ENCODE measurements at regions not wholly inside any gene's neighbourhood (a gene's known extent, or its start where the extent isn't known, plus 50 kb on each side); places are given as distances from the start of the nearest gene placed in this dataset.

DNA sequence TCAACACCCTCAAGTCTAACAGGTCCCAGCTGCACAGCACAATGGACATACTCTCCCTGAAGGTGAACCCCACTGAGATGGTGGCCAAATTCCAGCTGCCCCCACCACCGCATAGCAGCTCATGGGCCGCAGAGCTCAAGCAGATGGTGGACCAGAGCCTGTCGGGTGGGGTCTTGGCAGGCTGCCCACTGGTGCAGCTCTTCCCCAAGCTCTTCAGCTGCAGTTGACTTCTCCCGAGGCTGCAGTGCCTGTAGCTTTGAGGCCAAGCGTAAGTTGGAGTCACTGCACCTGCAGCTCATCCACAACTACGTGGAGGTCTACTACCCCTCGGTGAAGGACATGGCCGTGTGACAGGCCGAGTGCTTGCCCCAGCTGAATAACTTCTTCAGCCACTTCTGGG lies 56.6 kb upstream of the SPTLC1 start:
- no peaks in the 10 kb centered on the region for H3K36me3 ChIP-seq (ENCODE audit: insufficient read depth, low read length, poor library complexity, severe bottlenecking)
- BruUV-seq (replicated peaks) = no TSS peak
- no peak overlapping the region for H3K27ac ChIP-seq (ENCODE audit: low read depth, low read length, poor library complexity, severe bottlenecking)
- intact Hi-C loops (cut with micrococcal nuclease; ENCODE audit: unreplicated experiment) = no loop called here
- no peaks in the 10 kb centered on the region for H3K9me3 ChIP-seq (ENCODE audit: low read depth, low read length, poor library complexity, severe bottlenecking)
- DNase-seq (ENCODE audit: low spot score) = no peak
- ChIA-PET CTCF (interaction anchor here (1.4 kb wide), 1 partner anchor 33 kb away, joined by 6 read pairs; no protein-coding TSS in a partner anchor), POLR2A (ENCODE audit: low non-redundant PET) (no interaction called here)
- no peak for TF ChIP-seq EZH2 (IDR thresholded peaks at IDR 0.05; ENCODE audit: borderline replicate concordance, low read depth, low read length, poor library complexity, severe bottlenecking)
- TF ChIP-seq, protein P1, sequence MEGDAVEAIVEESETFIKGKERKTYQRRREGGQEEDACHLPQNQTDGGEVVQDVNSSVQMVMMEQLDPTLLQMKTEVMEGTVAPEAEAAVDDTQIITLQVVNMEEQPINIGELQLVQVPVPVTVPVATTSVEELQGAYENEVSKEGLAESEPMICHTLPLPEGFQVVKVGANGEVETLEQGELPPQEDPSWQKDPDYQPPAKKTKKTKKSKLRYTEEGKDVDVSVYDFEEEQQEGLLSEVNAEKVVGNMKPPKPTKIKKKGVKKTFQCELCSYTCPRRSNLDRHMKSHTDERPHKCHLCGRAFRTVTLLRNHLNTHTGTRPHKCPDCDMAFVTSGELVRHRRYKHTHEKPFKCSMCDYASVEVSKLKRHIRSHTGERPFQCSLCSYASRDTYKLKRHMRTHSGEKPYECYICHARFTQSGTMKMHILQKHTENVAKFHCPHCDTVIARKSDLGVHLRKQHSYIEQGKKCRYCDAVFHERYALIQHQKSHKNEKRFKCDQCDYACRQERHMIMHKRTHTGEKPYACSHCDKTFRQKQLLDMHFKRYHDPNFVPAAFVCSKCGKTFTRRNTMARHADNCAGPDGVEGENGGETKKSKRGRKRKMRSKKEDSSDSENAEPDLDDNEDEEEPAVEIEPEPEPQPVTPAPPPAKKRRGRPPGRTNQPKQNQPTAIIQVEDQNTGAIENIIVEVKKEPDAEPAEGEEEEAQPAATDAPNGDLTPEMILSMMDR (conservative IDR thresholded peaks at IDR 0.05; ENCODE audit: low read depth, low read length) = no peak
- no peaks in the 10 kb centered on the region for H3K27me3 ChIP-seq (replicated peaks; ENCODE audit: insufficient read depth, low read depth, low read length, poor library complexity)
- H3K4me1 ChIP-seq (ENCODE audit: insufficient read depth, low read length, poor library complexity, severe bottlenecking) = peaks cover 4% of the 10 kb centered on the region
- no peak overlapping the region for H3K4me3 ChIP-seq (ENCODE audit: low read depth, low read length, poor library complexity, severe bottlenecking)

DNA sequence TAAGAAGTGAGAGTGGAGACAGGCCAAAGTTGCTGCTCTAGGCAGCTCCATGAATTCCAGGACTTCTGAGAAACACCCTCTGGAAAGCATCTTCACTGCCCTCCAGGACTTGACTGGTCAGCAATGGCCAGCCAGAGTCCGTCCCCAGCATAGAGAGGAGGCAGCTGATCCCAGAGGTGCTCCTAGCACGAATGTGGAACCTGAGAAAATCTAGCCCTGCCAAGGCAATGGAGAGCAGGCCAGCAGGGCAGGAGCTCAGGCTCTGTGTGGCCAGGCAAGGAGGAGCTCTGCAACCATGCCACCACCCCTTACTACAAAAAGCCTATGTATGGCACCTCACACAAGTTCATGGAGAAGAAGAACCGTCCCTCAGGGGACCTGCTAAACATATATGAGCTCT lies 56.1 kb upstream of the SPTLC1 start:
- Histone ChIP-seq H3K4me3 (ENCODE audit: low read depth, low read length, poor library complexity, severe bottlenecking) (no peak overlapping the region), H3K27ac (ENCODE audit: low read depth, low read length, poor library complexity, severe bottlenecking) (no peak overlapping the region), H3K36me3 (ENCODE audit: insufficient read depth, low read length, poor library complexity, severe bottlenecking) (no peaks in the 10 kb centered on the region), H3K4me1 (ENCODE audit: insufficient read depth, low read length, poor library complexity, severe bottlenecking) (peaks cover 4% of the 10 kb centered on the region), H3K27me3 (replicated peaks; ENCODE audit: insufficient read depth, low read depth, low read length, poor library complexity) (no peaks in the 10 kb centered on the region), H3K9me3 (ENCODE audit: low read depth, low read length, poor library complexity, severe bottlenecking) (no peaks in the 10 kb centered on the region)
- BruUV-seq (replicated peaks) = no TSS peak
- DNase-seq (ENCODE audit: low spot score) = no peak
- intact Hi-C loops (cut with micrococcal nuclease; ENCODE audit: unreplicated experiment) = no loop called here
- ChIA-PET CTCF (interaction anchor here (1.4 kb wide), 1 partner anchor 33 kb away, joined by 6 read pairs; no protein-coding TSS in a partner anchor), POLR2A (ENCODE audit: low non-redundant PET) (no interaction called here)
- no peak for TF ChIP-seq EZH2 (IDR thresholded peaks at IDR 0.05; ENCODE audit: borderline replicate concordance, low read depth, low read length, poor library complexity, severe bottlenecking)
- TF ChIP-seq, protein P1 (conservative IDR thresholded peaks at IDR 0.05; ENCODE audit: low read depth, low read length) = no peak

DNA sequence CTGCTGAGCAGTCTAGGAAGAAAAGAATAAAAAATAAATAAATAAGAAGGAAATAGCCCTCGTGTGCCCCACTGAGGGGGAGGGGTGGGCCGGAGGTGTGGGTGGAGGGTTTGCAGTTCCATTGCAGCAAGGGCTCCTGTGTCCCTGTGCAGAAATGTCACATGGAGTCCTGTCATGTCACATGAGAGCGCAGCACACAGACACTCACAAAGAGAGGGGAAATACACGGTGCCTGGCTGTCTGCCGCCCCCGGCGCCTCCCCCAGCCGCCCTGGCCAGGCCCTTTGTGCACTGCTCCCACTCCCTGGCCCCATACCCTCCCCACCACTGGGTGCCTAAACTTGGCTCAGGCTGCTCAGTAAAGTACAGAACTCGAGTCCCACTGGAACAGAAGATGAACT lies 55.6 kb upstream of the SPTLC1 start:
- H3K36me3 ChIP-seq (ENCODE audit: insufficient read depth, low read length, poor library complexity, severe bottlenecking) = no peaks in the 10 kb centered on the region
- CTCF ChIA-PET = interaction anchor here (1.4 kb wide), 1 partner anchor 32 kb away, joined by 6 read pairs; no protein-coding TSS in a partner anchor
- intact Hi-C loops (cut with micrococcal nuclease; ENCODE audit: unreplicated experiment) = no loop called here
- BruUV-seq (replicated peaks) = no TSS peak
- no peaks in the 10 kb centered on the region for H3K9me3 ChIP-seq (ENCODE audit: low read depth, low read length, poor library complexity, severe bottlenecking)
- DNase-seq (ENCODE audit: low spot score) = peak; percentile 63
- H3K4me3 ChIP-seq (ENCODE audit: low read depth, low read length, poor library complexity, severe bottlenecking) = no peak overlapping the region
- TF ChIP-seq, protein P1 (conservative IDR thresholded peaks at IDR 0.05; ENCODE audit: low read depth, low read length) = no peak
- TF ChIP-seq EZH2 (IDR thresholded peaks at IDR 0.05; ENCODE audit: borderline replicate concordance, low read depth, low read length, poor library complexity, severe bottlenecking) = no peak
- no peak overlapping the region for H3K27ac ChIP-seq (ENCODE audit: low read depth, low read length, poor library complexity, severe bottlenecking)
- H3K27me3 ChIP-seq (replicated peaks; ENCODE audit: insufficient read depth, low read depth, low read length, poor library complexity) = no peaks in the 10 kb centered on the region
- POLR2A ChIA-PET (ENCODE audit: low non-redundant PET) = no interaction called here
- peaks cover 4% of the 10 kb centered on the region for H3K4me1 ChIP-seq (ENCODE audit: insufficient read depth, low read length, poor library complexity, severe bottlenecking)

Measured in A673 (cell line).